Left renal cortex interstitium (tissue), 4 donors: ENCODE measurements at regions not wholly inside any gene's neighbourhood (a gene's known extent, or its start where the extent isn't known, plus 50 kb on each side); places are given as distances from the start of the nearest gene placed in this dataset.
"Not testable (repeated sequence)": the region's sequence is repeated elsewhere in the genome, so short reads cannot be mapped to it uniquely, and the experiment has no call there.

Source experiments
- DNase-seq, 4 donors: peaks; one replicate each; pipeline ENCODE4 v3.0.0-alpha.2; 2013; ENCODE audit warnings: low read depth in 4 of 4, low spot score in 2 of 4, missing footprints in 1 of 4

DNA sequence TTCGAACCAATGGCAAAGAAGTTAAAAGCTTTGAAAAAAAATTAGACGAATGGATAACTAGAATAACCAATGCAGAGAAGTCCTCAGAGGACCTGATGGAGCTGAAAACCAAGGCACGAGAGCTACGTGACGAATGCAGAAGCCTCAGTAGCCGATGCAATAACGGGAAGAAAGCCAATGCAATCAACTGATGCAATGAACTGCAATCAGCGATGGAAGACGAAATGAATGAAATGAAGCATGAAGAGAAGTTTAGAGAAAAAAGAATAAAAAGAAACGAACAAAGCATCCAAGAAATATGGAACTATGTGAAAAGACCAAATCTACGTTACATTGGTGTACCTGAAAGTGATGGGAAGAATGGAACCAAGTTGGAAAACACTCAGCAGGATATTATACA is 52.6 kb upstream of the MRPS30 start:
- not testable (repeated sequence) for DNase-seq

DNA sequence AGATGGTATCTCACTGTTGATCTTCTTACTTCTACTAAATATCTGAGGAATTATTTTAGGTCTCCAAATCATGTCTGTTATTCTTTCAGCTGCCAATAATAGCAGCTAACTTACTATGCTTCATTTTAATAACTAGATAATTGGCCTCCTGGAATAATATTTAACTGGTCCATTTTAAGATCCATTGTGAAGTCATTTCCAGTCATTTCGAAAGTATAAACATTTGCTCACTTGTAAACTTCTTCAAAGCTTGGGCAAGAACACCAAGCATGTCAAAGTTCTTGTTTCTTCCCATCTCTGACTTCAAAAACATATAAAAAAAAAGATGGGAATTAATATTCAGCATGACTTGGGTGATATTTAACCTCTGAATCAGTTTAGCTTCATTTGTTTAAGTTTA is 61.4 kb upstream of the MRPS30 start:
- no peak for DNase-seq

- no peak for DNase-seq
Measured at GRCh38 chr5:44740660-44741059, 68.1 kb upstream of the MRPS30 start.

DNA sequence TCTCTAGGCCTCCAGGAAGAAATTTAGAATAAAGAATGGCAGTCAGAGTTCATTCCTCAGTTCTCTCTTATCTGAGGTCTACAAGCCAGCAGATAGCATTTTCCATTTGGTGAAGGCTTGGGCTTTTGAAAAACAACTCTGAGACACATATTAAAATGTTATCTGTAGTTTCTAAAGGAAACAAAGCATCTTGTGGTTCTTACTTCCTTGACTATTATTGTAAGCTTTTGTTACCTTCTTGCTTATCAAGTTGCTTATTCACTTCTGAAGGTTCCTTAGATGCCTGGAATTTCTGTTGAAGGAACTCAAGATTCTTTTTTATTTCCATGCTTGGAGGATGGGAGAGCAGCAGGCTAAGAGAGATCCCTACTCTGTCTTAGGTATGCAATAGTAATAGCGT is 79.2 kb upstream of the MRPS30 start:
- DNase-seq = no peak

GRCh38 chr5:44727100-44727499 is 81.6 kb upstream of the MRPS30 start:
- no peak for DNase-seq

DNA sequence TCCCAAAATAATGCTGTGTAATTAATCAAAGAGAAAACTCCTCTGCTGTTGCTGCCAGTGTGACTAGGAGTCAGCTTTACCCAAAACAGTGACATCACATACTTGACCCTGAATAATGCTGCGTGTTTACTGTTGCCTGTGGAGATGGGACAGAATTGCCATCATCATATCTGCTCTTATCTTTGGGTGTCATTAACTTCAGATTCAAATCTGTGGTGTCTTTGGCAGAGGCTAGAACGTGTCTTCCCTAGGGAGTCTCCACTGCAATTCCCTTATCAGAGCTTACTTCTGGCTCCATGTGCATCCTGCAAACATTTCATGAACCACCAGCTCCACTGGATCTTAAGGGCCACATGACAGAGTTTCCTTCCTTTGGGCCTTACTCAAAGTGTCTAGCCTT is 88.9 kb upstream of the MRPS30 start:
- no peak for DNase-seq

GRCh38 chr5:44714871-44715561 is 93.7 kb upstream of the MRPS30 start:
- DNase-seq = no peak

DNA sequence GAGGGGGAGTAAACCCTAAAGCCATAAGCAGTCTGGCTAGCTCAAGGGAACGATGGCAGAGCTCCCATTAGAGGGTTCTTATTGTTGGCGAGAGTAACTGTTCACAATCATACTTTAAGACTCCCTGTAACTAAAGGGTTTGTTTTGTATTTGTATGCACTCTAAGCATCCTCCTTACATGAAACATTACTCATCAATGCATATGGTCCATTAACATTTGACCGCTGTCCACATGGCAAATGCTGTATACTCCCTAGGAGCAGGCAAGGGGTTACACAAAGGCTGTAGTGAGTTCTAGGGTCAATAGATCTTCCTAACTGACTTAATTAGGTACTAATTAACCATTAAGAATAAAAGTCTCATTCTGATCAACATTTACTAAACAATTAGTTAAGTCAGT is 95.3 kb upstream of the MRPS30 start:
- DNase-seq = no peak

GRCh38 chr5:44711901-44712300 is 96.8 kb upstream of the MRPS30 start:
- DNase-seq = no peak

- no peak for DNase-seq
Measured at GRCh38 chr5:44708602-44709001, 100.1 kb upstream of the MRPS30 start.

DNA sequence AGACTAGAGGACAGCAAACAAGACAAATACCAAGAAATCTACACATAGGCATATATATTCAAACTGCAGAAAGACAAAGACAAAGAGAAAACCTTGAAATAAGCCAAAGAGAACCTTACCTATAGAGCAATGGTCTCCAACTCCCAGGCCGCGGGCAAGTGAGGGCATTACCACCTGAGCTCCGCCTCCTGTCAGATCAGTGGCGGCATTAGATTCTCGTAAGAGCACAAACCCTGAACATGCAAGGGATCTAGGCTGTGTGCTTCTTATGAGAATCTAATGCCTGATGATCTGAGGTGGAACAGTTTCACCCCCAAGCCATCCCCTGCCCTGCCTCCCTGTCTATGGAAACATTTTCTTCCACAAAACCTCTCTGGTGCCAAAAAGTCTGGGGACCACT is 101.0 kb upstream of the MRPS30 start:
- DNase-seq = no peak

GRCh38 chr5:44697025-44697424 is 111.7 kb upstream of the MRPS30 start:
- no peak for DNase-seq

- DNase-seq = no peak
Measured at GRCh38 chr5:44695259-44695658, 113.5 kb upstream of the MRPS30 start.

DNA sequence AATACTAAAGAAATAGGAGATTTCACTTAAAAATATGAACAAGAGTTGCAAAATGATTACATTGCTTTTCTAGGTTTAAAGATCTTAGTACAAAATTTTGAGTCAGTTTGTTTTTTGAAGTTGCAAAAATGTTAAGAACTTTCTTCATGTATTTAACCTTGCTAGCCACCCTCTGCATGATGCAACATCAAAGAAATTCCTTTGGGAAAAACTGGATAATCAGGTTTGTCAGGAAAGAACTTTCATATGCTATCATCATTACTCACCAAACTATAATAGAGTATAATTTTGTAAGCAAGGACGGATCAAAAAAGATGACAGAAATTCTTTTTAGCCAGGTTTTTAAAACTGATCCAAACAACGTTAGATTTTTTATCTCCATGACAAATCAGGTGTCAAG is 116.9 kb upstream of the MRPS30 start:
- DNase-seq = no peak

GRCh38 chr5:44681906-44682305 is 126.8 kb upstream of the MRPS30 start:
- DNase-seq = no peak

DNA sequence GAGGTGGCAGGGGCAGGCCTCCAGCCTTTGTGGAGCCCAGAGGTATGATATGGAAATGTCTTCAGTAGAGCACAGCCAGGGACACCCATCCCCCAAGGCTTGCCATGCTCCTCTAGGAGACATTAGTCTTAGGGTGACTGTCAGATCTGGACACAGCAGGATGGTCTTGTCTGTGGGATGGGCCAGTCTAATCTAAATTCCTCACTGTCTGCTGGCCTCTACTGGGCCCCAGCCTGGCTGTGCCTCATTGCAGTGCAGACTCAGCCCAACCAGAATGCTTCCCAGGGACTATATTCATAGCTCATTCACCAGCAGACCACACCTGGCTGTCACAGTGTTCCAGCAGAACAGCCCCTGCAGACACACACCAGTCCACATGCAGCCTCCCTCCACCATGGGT is 129.5 kb upstream of the MRPS30 start:
- no peak for DNase-seq

DNA sequence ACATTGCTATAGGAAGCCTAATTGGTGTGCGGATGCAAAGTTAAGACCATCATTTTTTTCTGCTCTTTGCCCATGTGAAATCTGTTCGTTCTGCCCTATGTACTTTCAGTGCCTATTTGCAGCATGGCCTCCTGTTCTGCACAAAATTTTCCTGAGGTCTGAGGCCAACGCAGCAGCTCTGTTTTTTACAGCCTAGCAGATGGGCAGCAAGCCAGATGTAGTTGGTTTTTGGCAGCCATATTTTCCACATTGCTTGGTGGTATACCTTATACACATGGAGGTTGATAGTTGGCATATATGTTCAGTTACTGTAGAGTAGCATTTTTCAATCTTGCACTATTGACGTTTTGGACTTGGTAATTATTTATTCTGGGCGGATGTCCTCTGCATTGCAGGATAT is 133.5 kb upstream of the MRPS30 start:
- no peak for DNase-seq

DNA sequence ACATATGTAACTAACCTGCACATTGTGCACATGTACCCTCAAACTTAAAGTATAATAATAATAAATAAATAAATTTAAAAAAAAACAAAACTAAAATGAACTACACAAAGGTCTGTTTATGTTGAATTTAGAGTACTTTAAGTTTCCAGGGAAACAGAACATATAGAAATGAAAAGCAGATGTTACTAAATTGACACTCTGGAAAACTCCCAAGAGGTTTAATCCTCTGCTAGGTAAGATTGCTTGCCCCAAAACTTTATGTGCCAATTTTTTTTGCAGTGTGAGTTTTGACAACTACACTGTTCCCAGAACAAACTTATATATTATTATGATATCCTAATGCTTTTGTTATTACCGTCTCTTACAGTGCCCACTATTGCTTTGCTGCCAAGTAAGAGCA is 134.3 kb upstream of the MRPS30 start:
- no peak for DNase-seq

DNA sequence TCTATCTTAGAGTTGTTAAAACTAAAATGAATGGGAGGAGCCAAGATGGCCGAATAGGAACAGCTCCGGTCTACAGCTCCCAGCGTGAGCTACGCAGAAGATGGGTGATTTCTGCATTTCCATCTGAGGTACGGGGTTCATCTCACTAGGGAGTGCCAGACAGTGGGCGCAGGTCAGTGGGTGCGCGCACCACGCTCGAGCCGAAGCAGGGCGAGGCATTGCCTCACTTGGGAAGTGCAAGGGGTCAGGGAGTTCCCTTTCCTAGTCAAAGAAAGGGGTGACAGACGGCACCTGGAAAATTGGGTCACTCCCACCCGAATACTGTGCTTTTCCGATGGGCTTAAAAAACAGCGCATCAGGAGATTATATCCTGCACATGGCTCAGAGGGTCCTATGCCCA is 140.3 kb upstream of the MRPS30 start:
- not testable (repeated sequence) for DNase-seq

GRCh38 chr5:44665101-44665701 is 143.5 kb upstream of the MRPS30 start:
- DNase-seq = no peak

DNA sequence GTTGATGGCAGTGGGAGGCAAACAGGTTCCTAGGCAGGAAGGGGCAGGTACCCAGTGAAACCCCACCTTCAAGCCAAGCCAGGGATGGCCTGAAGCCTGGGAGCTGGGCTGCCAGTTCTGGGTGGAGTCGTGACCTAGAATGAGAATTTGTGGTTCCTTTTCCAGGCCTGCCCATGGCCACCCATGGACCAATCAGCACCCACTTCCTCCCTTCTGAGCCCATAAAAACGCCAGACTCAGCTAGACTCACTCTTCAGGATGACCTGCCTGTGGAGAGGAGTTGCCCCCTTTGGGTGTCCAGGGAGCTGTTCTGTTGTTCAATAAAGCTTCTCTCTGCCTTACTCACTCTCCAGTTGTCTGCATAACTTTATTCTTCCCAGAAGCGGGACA is 144.0 kb upstream of the MRPS30 start:
- no peak for DNase-seq

DNA sequence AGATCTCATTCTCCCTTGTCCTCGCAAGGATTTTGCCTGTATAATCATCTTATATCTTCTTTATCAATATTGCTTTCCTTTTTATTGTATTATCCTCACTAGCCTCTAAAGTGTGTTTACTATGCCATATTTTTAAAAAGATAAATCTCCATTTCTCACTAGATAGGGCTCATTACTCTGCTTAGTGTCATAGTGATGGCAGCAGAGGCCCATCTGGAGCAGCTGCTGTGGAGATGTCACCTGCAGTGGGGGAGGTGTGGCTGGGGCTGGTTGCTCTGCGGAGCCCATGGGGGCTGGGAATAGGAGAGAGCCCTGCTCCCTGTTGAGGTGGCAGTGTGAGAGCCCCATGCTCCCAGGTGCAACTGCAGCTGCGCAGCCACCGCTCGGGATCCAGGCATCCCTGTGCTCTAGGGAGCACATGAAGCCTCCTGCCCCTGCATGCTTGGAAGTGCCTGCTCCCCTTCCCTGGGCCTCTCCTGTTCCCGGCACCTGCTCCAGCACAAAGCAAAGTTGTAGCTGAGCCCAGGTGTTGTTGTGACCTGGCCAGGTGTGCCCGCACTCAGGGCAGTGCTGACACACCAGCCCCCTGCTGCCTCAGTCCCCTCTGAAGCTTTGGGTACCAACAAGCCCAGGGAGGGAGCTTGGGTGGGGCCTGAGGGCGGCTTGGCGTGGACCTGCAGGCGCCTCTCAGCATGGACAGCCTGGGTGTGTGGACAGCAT is 144.6 kb upstream of the MRPS30 start:
- no peak for DNase-seq
